K562 (cell line): ENCODE measurements at regions not wholly inside any gene's neighbourhood (a gene's known extent, or its start where the extent isn't known, plus 50 kb on each side); places are given as distances from the start of the nearest gene placed in this dataset.

Source experiments
- ATAC-seq: fragments of 200-7000 bp; cut with Tn5 transposase; 3 replicates; pipeline ENCODE4 v1.9.1; 2020; ENCODE audit warnings: moderate library complexity
- BruUV-seq: library from RNA; stranded (reverse); fragments of 400-500 nt; replicated peaks from 2 replicates; lab custom pipeline; 2021; lab: Mats Ljungman, UMichigan
- CTCF ChIA-PET: fragments of 300-600 bp; formaldehyde crosslinking; extraction: SDS; loops from one replicate; lab custom pipeline; 2021; ENCODE audit warnings: low intra/inter-chr PET ratio; lab: Yijun Ruan, JAX
- POLR2A ChIA-PET: fragments of 300-600, 350-650 bp; sonication (Branson Sonifier 250); formaldehyde crosslinking; extraction: SDS; loops from one replicate; lab custom pipeline; 2021; ENCODE audit warnings: antibody characterized with exemption, inconsistent platforms; lab: Yijun Ruan, JAX
- DNase-seq, 4 experiments: peaks; one replicate each; pipeline versions ENCODE4 v3.0.0 to v3.0.0-alpha.2; 2011 to 2018; ENCODE audit warnings: low spot score in 3 of 4, mixed read lengths in 3 of 4; ENCODE audit errors: extremely low read depth in 1 of 4
- FAIRE-seq: peaks from 2 replicates; lab custom pipeline; 2011; peaks lifted over from hg19 to GRCh38; lab: Jason Lieb, UNC
- H2AFZ ChIP-seq: 2 replicates; pipeline ENCODE4 v1.6.0; 2011; ENCODE audit warnings: low read depth, low read length, control low read depth, inconsistent platforms
- H3K27ac ChIP-seq: fragments of 200-600 bp; 3 replicates; pipeline ENCODE4 v1.8.0; 2011; ENCODE audit warnings: low read depth, mild to moderate bottlenecking, control low read depth, inconsistent platforms, low read length, moderate library complexity, mixed read lengths; ENCODE audit errors: extremely low read depth
- H3K27me3 ChIP-seq, 2 experiments: fragments of 300-600 bp in 1 of 2; 2 replicates in 1 of 2; 3 replicates in 1 of 2; pipeline versions ENCODE4 v1.6.0 to v1.8.0; 2011; ENCODE audit warnings: inconsistent platforms in 2 of 2, low read length in 2 of 2, mild to moderate bottlenecking in 1 of 2, mixed read lengths in 1 of 2, moderate library complexity in 1 of 2; ENCODE audit not compliant: control insufficient read depth in 2 of 2, insufficient read depth in 2 of 2
- H3K36me3 ChIP-seq: fragments of 300-600 bp; 3 replicates; pipeline ENCODE4 v1.8.0; 2011; ENCODE audit warnings: mild to moderate bottlenecking, low read length, inconsistent platforms; ENCODE audit not compliant: control insufficient read depth, insufficient read depth
- H3K4me1 ChIP-seq, 2 experiments: fragments of 200-600 bp in 1 of 2; replicated peaks in 1 of 2; 2 replicates in 1 of 2; 3 replicates in 1 of 2; pipeline versions ENCODE4 v1.5.1 to v1.8.0; 2011; ENCODE audit warnings: inconsistent platforms in 2 of 2, low read length in 2 of 2, mild to moderate bottlenecking in 1 of 2, mixed read lengths in 1 of 2, moderate library complexity in 1 of 2; ENCODE audit not compliant: control insufficient read depth in 2 of 2, insufficient read depth in 2 of 2
- H3K4me2 ChIP-seq: 2 replicates; pipeline ENCODE4 v1.6.1; 2011; ENCODE audit warnings: low read length, control low read depth, inconsistent platforms, mixed read lengths; ENCODE audit not compliant: insufficient read depth
- H3K4me3 ChIP-seq: fragments of 200-600 bp; sonication (generic), shearing (Covaris generic); 2 replicates; pipeline ENCODE4 v1.5.1; 2016; ENCODE audit warnings: control low read depth, inconsistent platforms
- H3K79me2 ChIP-seq: fragments of 200-600 bp; 3 replicates; pipeline ENCODE4 v1.8.0; 2011; ENCODE audit warnings: low read length, inconsistent platforms; ENCODE audit not compliant: control insufficient read depth, insufficient read depth
- H3K9ac ChIP-seq, 2 experiments: 2 replicates each; pipeline versions ENCODE4 v1.6.0 to v1.6.1; 2011; ENCODE audit warnings: low read depth in 2 of 2, low read length in 2 of 2, control low read depth in 1 of 2, inconsistent platforms in 1 of 2, mild to moderate bottlenecking in 1 of 2, mixed read lengths in 1 of 2; ENCODE audit not compliant: insufficient read depth in 1 of 2
- H3K9me1 ChIP-seq: one replicate; pipeline ENCODE4 v1.6.0; 2011; ENCODE audit warnings: inconsistent platforms, mild to moderate bottlenecking, low read length, moderate library complexity; ENCODE audit not compliant: control insufficient read depth, insufficient read depth
- H3K9me3 ChIP-seq: replicated peaks from 2 replicates; pipeline ENCODE4 v1.5.1; 2011; ENCODE audit warnings: low read depth, low read length, inconsistent platforms; ENCODE audit not compliant: control insufficient read depth, insufficient read depth
- H4K20me1 ChIP-seq: replicated peaks from 2 replicates; pipeline ENCODE4 v1.6.1; 2011; ENCODE audit warnings: low read length, inconsistent platforms, mixed read lengths; ENCODE audit not compliant: control insufficient read depth, insufficient read depth
- DACH1 ChIP-seq: fragments of 450-650 bp; IDR thresholded peaks from 2 replicates; pipeline ENCODE4 v1.6.1; 2018; ENCODE audit not compliant: partially characterized antibody
- FOXP1 ChIP-seq: sonication (generic); formaldehyde crosslinking; IDR thresholded peaks from 2 replicates; pipeline ENCODE4 v1.8.0; 2022; ENCODE audit warnings: mild to moderate bottlenecking, missing genetic modification reagents
- HOXB6 ChIP-seq: fragments of 250-450 bp; sonication (Bioruptor Pico); IDR thresholded peaks from 2 replicates; pipeline ENCODE4 v1.5.1; 2022; ENCODE audit warnings: mild to moderate bottlenecking, borderline replicate concordance
- KAT7 ChIP-seq: sonication (generic); formaldehyde crosslinking; IDR thresholded peaks from 2 replicates; pipeline ENCODE4 v1.8.0; 2022; ENCODE audit warnings: missing genetic modification reagents, mild to moderate bottlenecking, borderline replicate concordance
- LCOR ChIP-seq: sonication (generic); formaldehyde crosslinking; IDR thresholded peaks from 2 replicates; pipeline ENCODE4 v1.8.0; 2022; ENCODE audit warnings: mild to moderate bottlenecking, missing genetic modification reagents
- NFIC ChIP-seq: fragments of 450-650 bp; IDR thresholded peaks from 2 replicates; pipeline ENCODE4 v1.6.1; 2017; ENCODE audit warnings: mild to moderate bottlenecking, inconsistent platforms
- NONO ChIP-seq, 2 experiments: fragments of 200-400 bp in 1 of 2; fragments of 450-650 bp in 1 of 2; formaldehyde crosslinking in 1 of 2; IDR thresholded peaks; 2 replicates each; pipeline ENCODE4 v1.6.1; 2017; ENCODE audit warnings: low read depth in 2 of 2, mild to moderate bottlenecking in 2 of 2, moderate library complexity in 2 of 2, low read length in 1 of 2
- RBM17 ChIP-seq: fragments of 200-400 bp; formaldehyde crosslinking; IDR thresholded peaks from 2 replicates; pipeline ENCODE4 v1.6.1; 2017; ENCODE audit warnings: low read depth, mild to moderate bottlenecking, low read length, borderline replicate concordance
- TCF7L2 ChIP-seq: fragments of 150-350 bp; IDR thresholded peaks from 2 replicates; pipeline ENCODE4 v1.6.1; 2016; ENCODE audit warnings: low read depth, mild to moderate bottlenecking, low read length, moderate library complexity
- TEAD1 ChIP-seq, 2 experiments: fragments of 450-650 bp in 1 of 2; sonication (generic) in 1 of 2; formaldehyde crosslinking; IDR thresholded peaks; 2 replicates each; pipeline versions ENCODE4 v1.4.0 to v1.8.0; 2020 to 2022; ENCODE audit warnings: mild to moderate bottlenecking in 2 of 2, missing genetic modification reagents in 1 of 2
- ZFP30 ChIP-seq: fragments of 250-450 bp; sonication (Bioruptor Pico); IDR thresholded peaks from 2 replicates; pipeline ENCODE4 v1.8.0; 2022; ENCODE audit warnings: moderate library complexity, mild to moderate bottlenecking, inconsistent platforms, borderline replicate concordance
- WGBS: fragments of 100-300 bp; shearing (Covaris generic); methylation state at CpG from one replicate; pipeline ENCODE4 v1.1.6; 2016; ENCODE audit warnings: low coverage, mixed read lengths; ENCODE audit not compliant: insufficient coverage; ENCODE audit errors: missing lambda C conversion rate; 5-methylcytosine and 5-hydroxymethylcytosine counted together
- in situ Hi-C: fragments of 300-500 bp; cut with MboI; formaldehyde crosslinking; loops from 4 replicates; pipeline ENCODE4 v1.15.0; 2018; ENCODE audit warnings: inconsistent platforms, mixed read lengths
- intact Hi-C: fragments of 100-400 bp; cut with micrococcal nuclease; formaldehyde crosslinking; loops from 2 replicates; pipeline ENCODE4 v1.14.2; 2022
- TF ChIP-seq, protein P1 (sequence below): fragments of 250-450 bp; sonication (Bioruptor Pico); IDR thresholded peaks from 2 replicates; pipeline ENCODE4 v1.4.0; 2020; ENCODE audit warnings: mild to moderate bottlenecking, moderate library complexity
- TF ChIP-seq, protein P2 (sequence below): fragments of 450-650 bp; IDR thresholded peaks from 2 replicates; pipeline ENCODE4 v1.6.1; 2016; ENCODE audit warnings: antibody characterized with exemption

DNA sequence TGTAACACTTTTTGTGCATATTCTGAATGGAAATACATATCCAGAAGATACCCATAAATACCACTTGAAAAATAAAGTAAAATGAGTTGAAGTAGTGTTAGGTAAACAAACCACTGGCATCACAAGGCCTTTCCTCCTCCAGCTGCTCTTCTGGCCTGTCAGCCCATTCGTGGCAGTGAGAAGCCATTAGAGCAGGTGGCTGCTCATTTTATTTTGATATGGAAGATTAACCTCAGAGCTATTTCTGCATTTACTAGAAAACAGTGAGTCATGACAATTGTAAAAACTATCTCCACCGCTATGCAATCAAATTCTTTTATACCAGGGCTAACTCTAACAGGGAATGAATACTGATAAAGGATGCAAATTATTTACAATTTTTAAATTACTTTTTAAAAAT is 2898.1 kb downstream of the PCDH9 start:
- CTCF ChIA-PET = no interaction called here
- Histone ChIP-seq H4K20me1 (no peaks in the 10 kb centered on the region), H3K4me3 (no peak overlapping the region), H3K4me1 (no peaks in the 10 kb centered on the region), H3K27me3 (no peaks in the 10 kb centered on the region)
- in situ Hi-C loops = no loop called here
- DNase-seq (no peak), FAIRE-seq (no peak)
- WGBS = 0% methylated on average over 2 of the region's 2 CpGs
- POLR2A ChIA-PET = no interaction called here
- TF ChIP-seq TEAD1 (CRISPR knock-in tag; IDR thresholded peaks at IDR 0.05) (no peak), KAT7 (CRISPR knock-in tag) (no peak), DACH1 (no peak), RBM17 (no peak), TCF7L2 (no peak), HOXB6 (CRISPR knock-in tag) (no peak)
- TF ChIP-seq, all 486 proteins: peak for 0
- Histone ChIP-seq H3K9me3 (no peaks in the 10 kb centered on the region), H3K4me2 (no peak overlapping the region), H3K9ac (no peak overlapping the region), H3K36me3 (no peaks in the 10 kb centered on the region), H3K27ac (no peak overlapping the region), H3K9me1 (no peaks in the 10 kb centered on the region), H3K79me2 (no peaks in the 10 kb centered on the region), H2AFZ (no peak overlapping the region)
- no TSS peak for BruUV-seq
- ATAC-seq = no peak
- intact Hi-C loops = no loop called here

DNA sequence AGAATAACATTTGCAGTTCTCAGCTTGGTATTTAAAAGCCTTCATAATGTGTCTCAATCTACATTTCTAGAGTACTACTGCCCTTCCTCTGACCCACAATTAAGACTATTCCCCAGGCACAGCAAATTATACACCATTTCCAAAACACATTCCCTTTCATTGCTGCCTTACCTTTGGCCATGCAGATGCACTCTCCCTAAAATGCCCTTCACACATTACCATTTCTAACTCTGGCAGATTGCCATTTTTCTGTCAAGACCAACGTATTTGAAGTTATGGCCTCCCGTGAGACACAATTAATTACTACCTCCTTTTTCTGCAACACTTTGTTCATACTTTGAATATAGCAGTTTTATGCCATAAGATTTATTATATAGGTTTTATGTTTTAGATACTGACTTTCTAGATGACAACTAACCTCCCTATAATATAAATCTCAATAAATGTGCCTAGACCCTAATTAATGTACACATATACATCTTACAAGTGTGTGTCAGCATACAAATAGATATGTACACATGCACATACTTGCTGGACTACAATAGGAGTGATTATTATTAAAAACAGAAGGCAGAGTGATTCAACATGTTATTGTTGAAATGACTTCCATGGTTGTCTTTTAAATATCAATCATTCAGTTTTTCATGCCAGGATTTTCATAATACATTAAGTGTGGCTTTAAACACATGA is 2902.5 kb downstream of the PCDH9 start:
- H3K27ac ChIP-seq = no peak overlapping the region
- H3K4me2 ChIP-seq = no peak overlapping the region
- H3K9me3 ChIP-seq = no peaks in the 10 kb centered on the region
- H4K20me1 ChIP-seq = no peaks in the 10 kb centered on the region
- H3K27me3 ChIP-seq = no peaks in the 10 kb centered on the region
- ATAC-seq (no peak), DNase-seq (no peak), FAIRE-seq (no peak)
- no peaks in the 10 kb centered on the region for H3K9me1 ChIP-seq
- no peak overlapping the region for H3K9ac ChIP-seq
- BruUV-seq = no TSS peak
- in situ Hi-C loops = no loop called here
- H2AFZ ChIP-seq = no peak overlapping the region
- intact Hi-C loops = no loop called here
- H3K4me3 ChIP-seq = no peak overlapping the region
- no peaks in the 10 kb centered on the region for H3K4me1 ChIP-seq
- H3K36me3 ChIP-seq = no peaks in the 10 kb centered on the region
- no peaks in the 10 kb centered on the region for H3K79me2 ChIP-seq
- CTCF ChIA-PET = no interaction called here
- 0% methylated on average over 1 of the region's 2 CpGs for WGBS
- POLR2A ChIA-PET = no interaction called here
- TF ChIP-seq NONO (IDR thresholded peaks at IDR 0.05; ENCODE audit: low read depth in 2 of 2, low read length in 1 of 2) = no peak
- no peak for TF ChIP-seq FOXP1 (CRISPR knock-in tag)
- TF ChIP-seq, protein P1, sequence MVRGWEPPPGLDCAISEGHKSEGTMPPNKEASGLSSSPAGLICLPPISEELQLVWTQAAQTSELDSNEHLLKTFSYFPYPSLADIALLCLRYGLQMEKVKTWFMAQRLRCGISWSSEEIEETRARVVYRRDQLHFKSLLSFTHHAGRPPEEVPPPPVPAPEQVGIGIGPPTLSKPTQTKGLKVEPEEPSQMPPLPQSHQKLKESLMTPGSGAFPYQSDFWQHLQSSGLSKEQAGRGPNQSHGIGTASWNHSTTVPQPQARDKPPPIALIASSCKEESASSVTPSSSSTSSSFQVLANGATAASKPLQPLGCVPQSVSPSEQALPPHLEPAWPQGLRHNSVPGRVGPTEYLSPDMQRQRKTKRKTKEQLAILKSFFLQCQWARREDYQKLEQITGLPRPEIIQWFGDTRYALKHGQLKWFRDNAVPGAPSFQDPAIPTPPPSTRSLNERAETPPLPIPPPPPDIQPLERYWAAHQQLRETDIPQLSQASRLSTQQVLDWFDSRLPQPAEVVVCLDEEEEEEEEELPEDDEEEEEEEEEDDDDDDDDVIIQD (CRISPR knock-in tag) = no peak
- TF ChIP-seq LCOR (CRISPR knock-in tag) = no peak
- 0 out of 2 replicates have a peak, but pooled peaks have one; percentile 19 for TF ChIP-seq NFIC
- no peak for TF ChIP-seq ZFP30
- TF ChIP-seq, protein P2, sequence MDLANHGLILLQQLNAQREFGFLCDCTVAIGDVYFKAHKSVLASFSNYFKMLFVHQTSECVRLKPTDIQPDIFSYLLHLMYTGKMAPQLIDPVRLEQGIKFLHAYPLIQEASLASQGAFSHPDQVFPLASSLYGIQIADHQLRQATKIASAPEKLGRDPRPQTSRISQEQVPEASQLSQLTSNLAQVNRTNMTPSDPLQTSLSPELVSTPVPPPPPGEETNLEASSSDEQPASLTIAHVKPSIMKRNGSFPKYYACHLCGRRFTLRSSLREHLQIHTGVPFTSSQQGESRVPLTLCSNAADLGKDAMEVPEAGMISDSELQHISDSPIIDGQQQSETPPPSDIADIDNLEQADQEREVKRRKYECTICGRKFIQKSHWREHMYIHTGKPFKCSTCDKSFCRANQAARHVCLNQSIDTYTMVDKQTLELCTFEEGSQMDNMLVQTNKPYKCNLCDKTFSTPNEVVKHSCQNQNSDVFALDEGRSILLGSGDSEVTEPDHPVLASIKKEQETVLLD = no peak
